Fibroblast of lung (primary cell): ENCODE measurements at regions not wholly inside any gene's neighbourhood (a gene's known extent, or its start where the extent isn't known, plus 50 kb on each side); places are given as distances from the start of the nearest gene placed in this dataset.

Experiments
- CTCF ChIP-seq, 2 donors: IDR thresholded peaks in 1 of 2; conservative IDR thresholded peaks in 1 of 2; 1 replicate in 1 of 2; 2 replicates in 1 of 2; pipeline ENCODE4 v1.5.1; 2011 to 2012; ENCODE audit warnings: low read length in 2 of 2, control low read depth in 1 of 2, inconsistent platforms in 1 of 2, low read depth in 1 of 2, mild to moderate bottlenecking in 1 of 2
- EZH2 ChIP-seq: IDR thresholded peaks from 2 replicates; pipeline ENCODE4 v1.5.1; 2012; ENCODE audit warnings: low read length, control low read depth, mild to moderate bottlenecking; ENCODE audit errors: missing control alignments

- TF ChIP-seq CTCF (conservative IDR thresholded peaks at IDR 0.05 in 1 of 2, IDR thresholded peaks at IDR 0.05 in 1 of 2; ENCODE audit: low read depth in 1 of 2, low read length in 2 of 2) (no peak), EZH2 (no peak)
These were observed 54.7 kb upstream of the WNT4 start for GRCh38 chr1:22197644-22198043.
